HG02798 (cell line): ENCODE measurements at regions not wholly inside any gene's neighbourhood (a gene's known extent, or its start where the extent isn't known, plus 50 kb on each side); places are given as distances from the start of the nearest gene placed in this dataset.

Experiments used
- ATAC-seq: cut with Tn5 transposase; IDR thresholded peaks from one replicate; pipeline ENCODE4 v1.9.1; 2021; ENCODE audit warnings: mild to moderate bottlenecking; ENCODE audit not compliant: unreplicated experiment, poor library complexity

- ATAC-seq, result no peak
These were observed 590.7 kb downstream of the BCOR start for GRCh38 chrX:39507034-39507433.

GRCh38 chrX:39507617-39508299 is 590.0 kb downstream of the BCOR start:
- no peak for ATAC-seq

GRCh38 chrX:39508300-39508692 is 589.5 kb downstream of the BCOR start:
- no peak for ATAC-seq

GRCh38 chrX:39509157-39509556 is 588.6 kb downstream of the BCOR start:
- no peak for ATAC-seq

- no peak for ATAC-seq
These were observed 583.9 kb downstream of the BCOR start for GRCh38 chrX:39513836-39514235.

- ATAC-seq, result no peak
These were observed 583.0 kb downstream of the BCOR start for GRCh38 chrX:39514801-39515200.

- no peak for ATAC-seq
These were observed 581.3 kb downstream of the BCOR start for GRCh38 chrX:39516427-39516841.

- no peak for ATAC-seq
These were observed 579.2 kb downstream of the BCOR start for GRCh38 chrX:39518476-39519029.

- no peak for ATAC-seq
These were observed 578.7 kb downstream of the BCOR start for GRCh38 chrX:39519030-39519488.

- ATAC-seq, result no peak
These were observed 578.0 kb downstream of the BCOR start for GRCh38 chrX:39519566-39520301.

- ATAC-seq, result no peak
These were observed 572.0 kb downstream of the BCOR start for GRCh38 chrX:39525758-39526157.

- ATAC-seq, result no peak
These were observed 570.7 kb downstream of the BCOR start for GRCh38 chrX:39527025-39527424.

- no peak for ATAC-seq
These were observed 569.4 kb downstream of the BCOR start for GRCh38 chrX:39528161-39528916.

- no peak for ATAC-seq
These were observed 565.0 kb downstream of the BCOR start for GRCh38 chrX:39532761-39533160.

GRCh38 chrX:39534949-39535348 is 562.8 kb downstream of the BCOR start:
- ATAC-seq, result no peak

GRCh38 chrX:39536211-39536610 is 561.5 kb downstream of the BCOR start:
- no peak for ATAC-seq

GRCh38 chrX:39541881-39542280 is 555.9 kb downstream of the BCOR start:
- ATAC-seq, result no peak

GRCh38 chrX:39542316-39542715 is 555.4 kb downstream of the BCOR start:
- ATAC-seq, result no peak

GRCh38 chrX:39550795-39551361 is 546.9 kb downstream of the BCOR start:
- peak; percentile 60 for ATAC-seq

GRCh38 chrX:39551762-39552161 is 546.0 kb downstream of the BCOR start:
- no peak for ATAC-seq
